ENCODE measurements at regions not wholly inside any gene's neighbourhood (a gene's known extent, or its start where the extent isn't known, plus 50 kb on each side); places are given as distances from the start of the nearest gene placed in this dataset.

- TF ChIP-seq CTCF (IDR thresholded peaks at IDR 0.05) (no peak), POLR2A (IDR thresholded peaks at IDR 0.05) (no peak)
Measured at GRCh38 chr10:71052076-71052660, 160.2 kb upstream of the UNC5B start.

Data from upper lobe of left lung (tissue), 4 donors.